ENCODE measurements at regions not wholly inside any gene's neighbourhood (a gene's known extent, or its start where the extent isn't known, plus 50 kb on each side); places are given as distances from the start of the nearest gene placed in this dataset.

DNA sequence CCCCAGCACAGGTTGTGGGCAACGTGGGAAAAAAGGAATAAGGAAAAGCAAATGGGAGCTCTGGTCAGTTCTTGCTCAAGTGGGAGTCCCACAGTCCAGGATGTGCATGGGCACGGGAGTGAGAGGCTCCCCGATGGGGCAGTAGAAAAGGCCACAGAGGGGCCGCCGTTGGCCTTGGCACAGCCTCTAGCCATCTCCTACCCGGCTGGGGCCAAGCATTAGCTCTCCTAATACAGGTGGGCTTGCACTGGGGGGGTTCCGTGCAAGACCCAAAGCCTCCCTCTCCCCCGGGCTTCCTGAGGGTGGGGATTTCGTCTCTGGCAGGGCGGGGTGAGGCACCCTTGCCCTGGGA is 212.2 kb upstream of the MVB12B start:
- Histone ChIP-seq H3F3A (replicated peaks; ENCODE audit: low read depth) (no peaks in the 10 kb centered on the region), H3K4me3 (no peak overlapping the region), H3K9me2 (ENCODE audit: insufficient read depth) (no peaks in the 10 kb centered on the region), H3K4me1 (ENCODE audit: insufficient read depth) (no peaks in the 10 kb centered on the region), H3K27ac (ENCODE audit: low read depth) (no peak overlapping the region), H4K20me1 (replicated peaks; ENCODE audit: insufficient read depth) (no peaks in the 10 kb centered on the region), H3K4me2 (no peak overlapping the region), H2AFZ (no peak overlapping the region), H3K27me3 (ENCODE audit: insufficient read depth) (no peaks in the 10 kb centered on the region), H3K36me3 (ENCODE audit: insufficient read depth) (no peaks in the 10 kb centered on the region), H3K79me2 (replicated peaks; ENCODE audit: insufficient read depth) (no peaks in the 10 kb centered on the region)
- no peak overlapping the region for H3K4me3 Mint-ChIP-seq
- peaks cover 2% of the 10 kb centered on the region; the same call in 1 of the 3 replicates for H3K9me3 Mint-ChIP-seq
- H3K27ac Mint-ChIP-seq, result no peak overlapping the region
- H3K36me3 Mint-ChIP-seq (ENCODE audit: low read depth), result no peaks in the 10 kb centered on the region; the same call in 2 of the 3 replicates
- DNase-seq (ENCODE audit: low spot score) (no peak), ATAC-seq (no peak)
- H3K27me3 Mint-ChIP-seq (ENCODE audit: insufficient read depth, low read depth, poor library complexity), result peaks cover 5% of the 10 kb centered on the region
- no peak for TF ChIP-seq POLR2AphosphoS5 (IDR thresholded peaks at IDR 0.05; ENCODE audit: low read depth)
- no peak for TF ChIP-seq EZH2phosphoT487 (IDR thresholded peaks at IDR 0.05; ENCODE audit: unreplicated experiment)
- no peak for TF ChIP-seq CREB1 (CRISPR knock-in tag; IDR thresholded peaks at IDR 0.05; ENCODE audit: low read depth)
- no peak for TF ChIP-seq NANOG (IDR thresholded peaks at IDR 0.05; ENCODE audit: borderline replicate concordance)
- TF ChIP-seq, protein P1, sequence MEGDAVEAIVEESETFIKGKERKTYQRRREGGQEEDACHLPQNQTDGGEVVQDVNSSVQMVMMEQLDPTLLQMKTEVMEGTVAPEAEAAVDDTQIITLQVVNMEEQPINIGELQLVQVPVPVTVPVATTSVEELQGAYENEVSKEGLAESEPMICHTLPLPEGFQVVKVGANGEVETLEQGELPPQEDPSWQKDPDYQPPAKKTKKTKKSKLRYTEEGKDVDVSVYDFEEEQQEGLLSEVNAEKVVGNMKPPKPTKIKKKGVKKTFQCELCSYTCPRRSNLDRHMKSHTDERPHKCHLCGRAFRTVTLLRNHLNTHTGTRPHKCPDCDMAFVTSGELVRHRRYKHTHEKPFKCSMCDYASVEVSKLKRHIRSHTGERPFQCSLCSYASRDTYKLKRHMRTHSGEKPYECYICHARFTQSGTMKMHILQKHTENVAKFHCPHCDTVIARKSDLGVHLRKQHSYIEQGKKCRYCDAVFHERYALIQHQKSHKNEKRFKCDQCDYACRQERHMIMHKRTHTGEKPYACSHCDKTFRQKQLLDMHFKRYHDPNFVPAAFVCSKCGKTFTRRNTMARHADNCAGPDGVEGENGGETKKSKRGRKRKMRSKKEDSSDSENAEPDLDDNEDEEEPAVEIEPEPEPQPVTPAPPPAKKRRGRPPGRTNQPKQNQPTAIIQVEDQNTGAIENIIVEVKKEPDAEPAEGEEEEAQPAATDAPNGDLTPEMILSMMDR (conservative IDR thresholded peaks at IDR 0.05; ENCODE audit: low read depth in 2 of 2), result no peak
- no peak for TF ChIP-seq ZNF114 (CRISPR knock-in tag; IDR thresholded peaks at IDR 0.05)
- TF ChIP-seq, protein P2, sequence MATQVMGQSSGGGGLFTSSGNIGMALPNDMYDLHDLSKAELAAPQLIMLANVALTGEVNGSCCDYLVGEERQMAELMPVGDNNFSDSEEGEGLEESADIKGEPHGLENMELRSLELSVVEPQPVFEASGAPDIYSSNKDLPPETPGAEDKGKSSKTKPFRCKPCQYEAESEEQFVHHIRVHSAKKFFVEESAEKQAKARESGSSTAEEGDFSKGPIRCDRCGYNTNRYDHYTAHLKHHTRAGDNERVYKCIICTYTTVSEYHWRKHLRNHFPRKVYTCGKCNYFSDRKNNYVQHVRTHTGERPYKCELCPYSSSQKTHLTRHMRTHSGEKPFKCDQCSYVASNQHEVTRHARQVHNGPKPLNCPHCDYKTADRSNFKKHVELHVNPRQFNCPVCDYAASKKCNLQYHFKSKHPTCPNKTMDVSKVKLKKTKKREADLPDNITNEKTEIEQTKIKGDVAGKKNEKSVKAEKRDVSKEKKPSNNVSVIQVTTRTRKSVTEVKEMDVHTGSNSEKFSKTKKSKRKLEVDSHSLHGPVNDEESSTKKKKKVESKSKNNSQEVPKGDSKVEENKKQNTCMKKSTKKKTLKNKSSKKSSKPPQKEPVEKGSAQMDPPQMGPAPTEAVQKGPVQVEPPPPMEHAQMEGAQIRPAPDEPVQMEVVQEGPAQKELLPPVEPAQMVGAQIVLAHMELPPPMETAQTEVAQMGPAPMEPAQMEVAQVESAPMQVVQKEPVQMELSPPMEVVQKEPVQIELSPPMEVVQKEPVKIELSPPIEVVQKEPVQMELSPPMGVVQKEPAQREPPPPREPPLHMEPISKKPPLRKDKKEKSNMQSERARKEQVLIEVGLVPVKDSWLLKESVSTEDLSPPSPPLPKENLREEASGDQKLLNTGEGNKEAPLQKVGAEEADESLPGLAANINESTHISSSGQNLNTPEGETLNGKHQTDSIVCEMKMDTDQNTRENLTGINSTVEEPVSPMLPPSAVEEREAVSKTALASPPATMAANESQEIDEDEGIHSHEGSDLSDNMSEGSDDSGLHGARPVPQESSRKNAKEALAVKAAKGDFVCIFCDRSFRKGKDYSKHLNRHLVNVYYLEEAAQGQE (IDR thresholded peaks at IDR 0.05; ENCODE audit: unreplicated experiment), result no peak
- TF ChIP-seq JUNB (IDR thresholded peaks at IDR 0.05; ENCODE audit: unreplicated experiment), result no peak
- TF ChIP-seq EZH2 (IDR thresholded peaks at IDR 0.05; ENCODE audit: low read depth, unreplicated experiment), result no peak
- TF ChIP-seq STAT1 (IDR thresholded peaks at IDR 0.05; ENCODE audit: unreplicated experiment), result no peak
- no peaks in the 10 kb centered on the region for H3K4me1 Mint-ChIP-seq

DNA sequence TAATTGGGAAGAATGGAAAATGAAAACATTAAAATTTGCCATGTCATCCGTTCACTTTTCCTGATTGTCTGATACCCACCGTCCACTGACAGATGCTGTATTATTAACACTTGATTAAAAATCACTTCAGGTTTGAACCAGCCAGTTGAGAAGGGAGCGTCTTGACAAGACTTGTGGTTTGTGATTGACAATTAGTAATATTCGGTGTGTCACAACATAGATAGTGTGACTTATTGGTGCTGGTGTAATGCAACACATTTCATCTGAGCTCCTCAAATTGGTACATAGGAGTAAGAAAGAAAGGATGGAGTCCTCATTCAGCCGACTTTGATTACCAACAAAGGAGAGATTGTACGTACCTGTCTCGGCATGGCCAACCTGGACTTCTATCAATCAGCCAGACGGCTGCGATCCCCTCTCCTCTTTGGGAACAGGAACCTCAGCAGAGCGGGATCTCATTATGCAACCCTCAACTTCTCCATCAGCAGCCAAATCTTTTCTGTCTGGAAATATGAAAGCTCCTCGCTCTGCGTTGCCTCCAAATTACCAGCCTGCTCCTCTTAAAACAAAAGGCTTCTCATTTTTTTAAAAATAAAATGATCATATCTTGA is 211.7 kb upstream of the MVB12B start:
- H3K36me3 ChIP-seq (ENCODE audit: insufficient read depth), result no peaks in the 10 kb centered on the region
- no peaks in the 10 kb centered on the region for H3K79me2 ChIP-seq (replicated peaks; ENCODE audit: insufficient read depth)
- no peaks in the 10 kb centered on the region; the same call in 2 of the 3 replicates for H3K36me3 Mint-ChIP-seq (ENCODE audit: low read depth)
- H2AFZ ChIP-seq, result no peak overlapping the region
- H3K27me3 Mint-ChIP-seq (ENCODE audit: insufficient read depth, low read depth, poor library complexity), result peaks cover 5% of the 10 kb centered on the region
- no peaks in the 10 kb centered on the region for H3K27me3 ChIP-seq (ENCODE audit: insufficient read depth)
- H4K20me1 ChIP-seq (replicated peaks; ENCODE audit: insufficient read depth), result no peaks in the 10 kb centered on the region
- H3K4me3 ChIP-seq, result no peak overlapping the region
- H3F3A ChIP-seq (replicated peaks; ENCODE audit: low read depth), result no peaks in the 10 kb centered on the region
- ATAC-seq (no peak), DNase-seq (ENCODE audit: low spot score) (no peak)
- no peak overlapping the region for H3K27ac ChIP-seq (ENCODE audit: low read depth)
- no peaks in the 10 kb centered on the region for H3K4me1 ChIP-seq (ENCODE audit: insufficient read depth)
- H3K9me2 ChIP-seq (ENCODE audit: insufficient read depth), result no peaks in the 10 kb centered on the region
- H3K4me1 Mint-ChIP-seq, result no peaks in the 10 kb centered on the region
- H3K4me3 Mint-ChIP-seq, result no peak overlapping the region
- H3K27ac Mint-ChIP-seq, result no peak overlapping the region
- peaks cover 2% of the 10 kb centered on the region; the same call in 1 of the 3 replicates for H3K9me3 Mint-ChIP-seq
- H3K4me2 ChIP-seq, result no peak overlapping the region
- TF ChIP-seq CREB1 (CRISPR knock-in tag; IDR thresholded peaks at IDR 0.05; ENCODE audit: low read depth) (no peak), EZH2 (IDR thresholded peaks at IDR 0.05; ENCODE audit: low read depth, unreplicated experiment) (no peak), ZNF331 (CRISPR knock-in tag; IDR thresholded peaks at IDR 0.05; ENCODE audit: low read depth) (no peak), NANOG (IDR thresholded peaks at IDR 0.05; ENCODE audit: borderline replicate concordance) (no peak), ZNF114 (CRISPR knock-in tag; IDR thresholded peaks at IDR 0.05) (no peak), EZH2phosphoT487 (IDR thresholded peaks at IDR 0.05; ENCODE audit: unreplicated experiment) (no peak)
- TF ChIP-seq, protein P3, sequence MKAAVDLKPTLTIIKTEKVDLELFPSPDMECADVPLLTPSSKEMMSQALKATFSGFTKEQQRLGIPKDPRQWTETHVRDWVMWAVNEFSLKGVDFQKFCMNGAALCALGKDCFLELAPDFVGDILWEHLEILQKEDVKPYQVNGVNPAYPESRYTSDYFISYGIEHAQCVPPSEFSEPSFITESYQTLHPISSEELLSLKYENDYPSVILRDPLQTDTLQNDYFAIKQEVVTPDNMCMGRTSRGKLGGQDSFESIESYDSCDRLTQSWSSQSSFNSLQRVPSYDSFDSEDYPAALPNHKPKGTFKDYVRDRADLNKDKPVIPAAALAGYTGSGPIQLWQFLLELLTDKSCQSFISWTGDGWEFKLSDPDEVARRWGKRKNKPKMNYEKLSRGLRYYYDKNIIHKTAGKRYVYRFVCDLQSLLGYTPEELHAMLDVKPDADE (IDR thresholded peaks at IDR 0.05), result no peak
- TF ChIP-seq, protein P2 (IDR thresholded peaks at IDR 0.05; ENCODE audit: unreplicated experiment), result no peak

All from GM23338 (cell line).